HG03196 (cell line): ENCODE measurements at regions not wholly inside any gene's neighbourhood (a gene's known extent, or its start where the extent isn't known, plus 50 kb on each side); places are given as distances from the start of the nearest gene placed in this dataset.
A peak's percentile ranks its signal among the peaks of the same experiment; 100 is the strongest.

Experiments used
- ATAC-seq: cut with Tn5 transposase; IDR thresholded peaks from one replicate; pipeline ENCODE4 v1.9.1; 2021; ENCODE audit not compliant: unreplicated experiment

GRCh38 chr3:5427021-5427420 lies 239.5 kb downstream of the EDEM1 start:
- ATAC-seq = no peak

- ATAC-seq = no peak
Observed at GRCh38 chr3:5427938-5428337, 240.4 kb downstream of the EDEM1 start.

- ATAC-seq = peak; percentile 83
Observed at GRCh38 chr3:5428607-5429516, 241.4 kb downstream of the EDEM1 start.

- ATAC-seq = no peak
Observed at GRCh38 chr3:5429517-5429890, 242.0 kb downstream of the EDEM1 start.

- ATAC-seq = no peak
Observed at GRCh38 chr3:5430701-5431100, 243.2 kb downstream of the EDEM1 start.

GRCh38 chr3:5431146-5431545 lies 243.6 kb downstream of the EDEM1 start:
- ATAC-seq = no peak

GRCh38 chr3:5431811-5432378 lies 244.4 kb downstream of the EDEM1 start:
- no peak for ATAC-seq

- ATAC-seq = no peak
Observed at GRCh38 chr3:5437296-5437782, 249.8 kb downstream of the EDEM1 start.

- no peak for ATAC-seq
Observed at GRCh38 chr3:5437783-5438323, 250.3 kb downstream of the EDEM1 start.

GRCh38 chr3:5441401-5441800 lies 253.9 kb downstream of the EDEM1 start:
- ATAC-seq = no peak

- no peak for ATAC-seq
Observed at GRCh38 chr3:5442106-5442785, 254.7 kb downstream of the EDEM1 start.

GRCh38 chr3:5442786-5443138 lies 255.3 kb downstream of the EDEM1 start:
- ATAC-seq = no peak

GRCh38 chr3:5444253-5444652 lies 256.7 kb downstream of the EDEM1 start:
- ATAC-seq = no peak

GRCh38 chr3:5445676-5446201 lies 258.2 kb downstream of the EDEM1 start:
- ATAC-seq = no peak

GRCh38 chr3:5448246-5448645 lies 260.7 kb downstream of the EDEM1 start:
- ATAC-seq = no peak

GRCh38 chr3:5448816-5449215 lies 261.3 kb downstream of the EDEM1 start:
- ATAC-seq = no peak

- no peak for ATAC-seq
Observed at GRCh38 chr3:5456199-5456598, 268.7 kb downstream of the EDEM1 start.

GRCh38 chr3:5458526-5458925 lies 271.0 kb downstream of the EDEM1 start:
- no peak for ATAC-seq

GRCh38 chr3:5462086-5462485 lies 274.6 kb downstream of the EDEM1 start:
- ATAC-seq = no peak

GRCh38 chr3:5463991-5464390 lies 276.5 kb downstream of the EDEM1 start:
- ATAC-seq = no peak

- no peak for ATAC-seq
Observed at GRCh38 chr3:5464649-5465048, 277.1 kb downstream of the EDEM1 start.
